ENCODE measurements at regions not wholly inside any gene's neighbourhood (a gene's known extent, or its start where the extent isn't known, plus 50 kb on each side); places are given as distances from the start of the nearest gene placed in this dataset.

- no peak for ATAC-seq
These were observed 1099.9 kb downstream of the TUSC7 start for GRCh38 chr3:117809186-117810081.

GRCh38 chr3:117811786-117812185 lies 1102.2 kb downstream of the TUSC7 start:
- no peaks in the 10 kb centered on the region for H3K36me3 Mint-ChIP-seq (ENCODE audit: low read depth)
- Histone ChIP-seq H3K9me2 (ENCODE audit: insufficient read depth) (no peaks in the 10 kb centered on the region), H3F3A (replicated peaks; ENCODE audit: low read depth) (no peaks in the 10 kb centered on the region), H3K36me3 (ENCODE audit: insufficient read depth) (no peaks in the 10 kb centered on the region), H4K20me1 (replicated peaks; ENCODE audit: insufficient read depth) (no peaks in the 10 kb centered on the region), H3K4me1 (ENCODE audit: insufficient read depth) (no peaks in the 10 kb centered on the region), H3K4me2 (no peak overlapping the region), H3K27me3 (ENCODE audit: insufficient read depth) (no peaks in the 10 kb centered on the region), H2AFZ (no peak overlapping the region), H3K27ac (ENCODE audit: low read depth) (no peak overlapping the region), H3K79me2 (replicated peaks; ENCODE audit: insufficient read depth) (no peaks in the 10 kb centered on the region), H3K4me3 (no peak overlapping the region)
- H3K4me3 Mint-ChIP-seq, result no peak overlapping the region
- no peak overlapping the region for H3K27ac Mint-ChIP-seq
- ATAC-seq (no peak), DNase-seq (ENCODE audit: low spot score) (no peak)
- H3K4me1 Mint-ChIP-seq, result no peaks in the 10 kb centered on the region
- peaks cover 2% of the 10 kb centered on the region for H3K27me3 Mint-ChIP-seq (ENCODE audit: insufficient read depth, low read depth, poor library complexity)
- H3K9me3 Mint-ChIP-seq, result 0 out of 3 replicates have a peak, but pooled peaks cover 3% of the 10 kb centered on the region
- TF ChIP-seq ETS1 (IDR thresholded peaks at IDR 0.05), result no peak
- no peak for TF ChIP-seq ZNF462 (CRISPR knock-in tag; IDR thresholded peaks at IDR 0.05)
- no peak for TF ChIP-seq NANOG (IDR thresholded peaks at IDR 0.05; ENCODE audit: borderline replicate concordance)

More at GRCh38 chr3:117809186-117810081, 1099.9 kb downstream of the TUSC7 start:
- Histone ChIP-seq H3K27ac (ENCODE audit: low read depth) (no peak overlapping the region), H4K20me1 (replicated peaks; ENCODE audit: insufficient read depth) (no peaks in the 10 kb centered on the region), H3K4me1 (ENCODE audit: insufficient read depth) (no peaks in the 10 kb centered on the region), H3K4me3 (no peak overlapping the region), H3K9me2 (ENCODE audit: insufficient read depth) (0 out of 2 replicates have a peak, but pooled peaks cover 3% of the 10 kb centered on the region), H3K36me3 (ENCODE audit: insufficient read depth) (no peaks in the 10 kb centered on the region), H3F3A (replicated peaks; ENCODE audit: low read depth) (no peaks in the 10 kb centered on the region), H3K4me2 (no peak overlapping the region), H3K27me3 (ENCODE audit: insufficient read depth) (no peaks in the 10 kb centered on the region), H3K79me2 (replicated peaks; ENCODE audit: insufficient read depth) (no peaks in the 10 kb centered on the region), H2AFZ (no peak overlapping the region)
- 0 out of 3 replicates have a peak, but pooled peaks cover 3% of the 10 kb centered on the region for H3K9me3 Mint-ChIP-seq
- H3K36me3 Mint-ChIP-seq (ENCODE audit: low read depth), result no peaks in the 10 kb centered on the region
- H3K27ac Mint-ChIP-seq, result no peak overlapping the region
- no peak for DNase-seq (ENCODE audit: low spot score)
- peaks cover 3% of the 10 kb centered on the region; the same call in 2 of the 3 replicates for H3K4me1 Mint-ChIP-seq
- no peak overlapping the region for H3K4me3 Mint-ChIP-seq
- peaks cover 2% of the 10 kb centered on the region for H3K27me3 Mint-ChIP-seq (ENCODE audit: insufficient read depth, low read depth, poor library complexity)
- TF ChIP-seq EZH2 (IDR thresholded peaks at IDR 0.05; ENCODE audit: low read depth, unreplicated experiment) (no peak), POLR2AphosphoS5 (IDR thresholded peaks at IDR 0.05; ENCODE audit: low read depth) (no peak), REST (IDR thresholded peaks at IDR 0.05; ENCODE audit: unreplicated experiment) (no peak), ZNF114 (CRISPR knock-in tag; IDR thresholded peaks at IDR 0.05) (no peak)

Measured in GM23338 (cell line).